Dedifferentiated amniotic fluid mesenchymal stem cell (primary cell): ENCODE measurements at regions not wholly inside any gene's neighbourhood (a gene's known extent, or its start where the extent isn't known, plus 50 kb on each side); places are given as distances from the start of the nearest gene placed in this dataset.
A peak's percentile ranks its signal among the peaks of the same experiment; 100 is the strongest.

Experiments used
- DNase-seq: peaks from one replicate; pipeline ENCODE4 v3.0.0-alpha.2; 2016; ENCODE audit errors: extremely low spot score

- DNase-seq = no peak
These were observed 211.2 kb downstream of the NUAK1 start for GRCh38 chr12:105927564-105927963.

- DNase-seq = no peak
These were observed 210.3 kb downstream of the NUAK1 start for GRCh38 chr12:105928436-105928835.

- no peak for DNase-seq
These were observed 209.6 kb downstream of the NUAK1 start for GRCh38 chr12:105929192-105929591.

- DNase-seq = no peak
These were observed 207.9 kb downstream of the NUAK1 start for GRCh38 chr12:105930557-105931503.

GRCh38 chr12:105931762-105932570 is 206.8 kb downstream of the NUAK1 start:
- no peak for DNase-seq

- peak; percentile 94 for DNase-seq
These were observed 204.8 kb downstream of the NUAK1 start for GRCh38 chr12:105933671-105934665.

GRCh38 chr12:105935106-105935505 is 203.6 kb downstream of the NUAK1 start:
- DNase-seq = no peak

- DNase-seq = no peak
These were observed 202.8 kb downstream of the NUAK1 start for GRCh38 chr12:105935981-105936380.

GRCh38 chr12:105936496-105936895 is 202.3 kb downstream of the NUAK1 start:
- no peak for DNase-seq

GRCh38 chr12:105937009-105937408 is 201.7 kb downstream of the NUAK1 start:
- no peak for DNase-seq

- no peak for DNase-seq
These were observed 199.5 kb downstream of the NUAK1 start for GRCh38 chr12:105939181-105939721.

- DNase-seq = no peak
These were observed 196.5 kb downstream of the NUAK1 start for GRCh38 chr12:105942281-105942680.

- DNase-seq = no peak
These were observed 195.2 kb downstream of the NUAK1 start for GRCh38 chr12:105943525-105943924.

- no peak for DNase-seq
These were observed 194.1 kb downstream of the NUAK1 start for GRCh38 chr12:105944628-105945027.

- no peak for DNase-seq
These were observed 192.9 kb downstream of the NUAK1 start for GRCh38 chr12:105945880-105946279.

GRCh38 chr12:105946493-105946901 is 192.3 kb downstream of the NUAK1 start:
- no peak for DNase-seq

- no peak for DNase-seq
These were observed 190.8 kb downstream of the NUAK1 start for GRCh38 chr12:105947906-105948305.

- DNase-seq = no peak
These were observed 190.4 kb downstream of the NUAK1 start for GRCh38 chr12:105948331-105948730.

- DNase-seq = no peak
These were observed 189.4 kb downstream of the NUAK1 start for GRCh38 chr12:105949391-105949790.

GRCh38 chr12:105951732-105952131 is 187.0 kb downstream of the NUAK1 start:
- DNase-seq = no peak
